ENCODE measurements at regions not wholly inside any gene's neighbourhood (a gene's known extent, or its start where the extent isn't known, plus 50 kb on each side); places are given as distances from the start of the nearest gene placed in this dataset.

GRCh38 chr2:126838716-126838985 lies 60.0 kb upstream of the TEX51 start:
- no peaks in the 10 kb centered on the region for H4K20me1 ChIP-seq (ENCODE audit: insufficient read depth, low read length)
- no peaks in the 10 kb centered on the region for H3K9me3 ChIP-seq (ENCODE audit: insufficient read depth, low read length)
- H3K9ac ChIP-seq (ENCODE audit: low read length), result no peak overlapping the region
- H3K79me2 ChIP-seq (ENCODE audit: low read length), result no peaks in the 10 kb centered on the region
- no peaks in the 10 kb centered on the region for H3K27me3 ChIP-seq (ENCODE audit: low read depth, low read length)
- H3K4me3 ChIP-seq (ENCODE audit: low read length), result no peak overlapping the region
- TF ChIP-seq CTCF (IDR thresholded peaks at IDR 0.05; ENCODE audit: low read depth, low read length), result no peak
- no peak for TF ChIP-seq EZH2phosphoT487 (IDR thresholded peaks at IDR 0.05; ENCODE audit: low read depth)
- H3K4me1 ChIP-seq (ENCODE audit: low read length), result no peaks in the 10 kb centered on the region
- H3K36me3 ChIP-seq (replicated peaks; ENCODE audit: low read depth, low read length), result no peaks in the 10 kb centered on the region
- H3K4me2 ChIP-seq (ENCODE audit: low read length), result no peak overlapping the region
- no peak overlapping the region for H2AFZ ChIP-seq (ENCODE audit: low read depth, low read length)
- no peak overlapping the region for H3K27ac ChIP-seq (ENCODE audit: low read length)

GRCh38 chr2:126839796-126840195 lies 58.9 kb upstream of the TEX51 start:
- H4K20me1 ChIP-seq (ENCODE audit: insufficient read depth, low read length), result no peaks in the 10 kb centered on the region

GRCh38 chr2:126843081-126843480 lies 55.6 kb upstream of the TEX51 start:
- H4K20me1 ChIP-seq (ENCODE audit: insufficient read depth, low read length), result no peaks in the 10 kb centered on the region
- no peaks in the 10 kb centered on the region for H3K9me3 ChIP-seq (ENCODE audit: insufficient read depth, low read length)
- no peaks in the 10 kb centered on the region for H3K79me2 ChIP-seq (ENCODE audit: low read length)
- H3K36me3 ChIP-seq (replicated peaks; ENCODE audit: low read depth, low read length), result no peaks in the 10 kb centered on the region
- no peaks in the 10 kb centered on the region for H3K27me3 ChIP-seq (ENCODE audit: low read depth, low read length)
- no peak overlapping the region for H2AFZ ChIP-seq (ENCODE audit: low read depth, low read length)
- no peak overlapping the region for H3K4me3 ChIP-seq (ENCODE audit: low read length)
- TF ChIP-seq EZH2phosphoT487 (IDR thresholded peaks at IDR 0.05; ENCODE audit: low read depth) (no peak), CTCF (IDR thresholded peaks at IDR 0.05; ENCODE audit: low read depth, low read length) (no peak)
- no peak overlapping the region for H3K27ac ChIP-seq (ENCODE audit: low read length)
- H3K4me1 ChIP-seq (ENCODE audit: low read length), result no peaks in the 10 kb centered on the region
- no peak overlapping the region for H3K4me2 ChIP-seq (ENCODE audit: low read length)
- no peak overlapping the region for H3K9ac ChIP-seq (ENCODE audit: low read length)

More at GRCh38 chr2:126839796-126840195, 58.9 kb upstream of the TEX51 start:
- Histone ChIP-seq H3K9me3 (ENCODE audit: insufficient read depth, low read length) (no peaks in the 10 kb centered on the region), H3K4me1 (ENCODE audit: low read length) (no peaks in the 10 kb centered on the region), H3K36me3 (replicated peaks; ENCODE audit: low read depth, low read length) (no peaks in the 10 kb centered on the region), H3K27me3 (ENCODE audit: low read depth, low read length) (no peaks in the 10 kb centered on the region), H3K4me3 (ENCODE audit: low read length) (no peak overlapping the region), H2AFZ (ENCODE audit: low read depth, low read length) (no peak overlapping the region), H3K4me2 (ENCODE audit: low read length) (no peak overlapping the region), H3K79me2 (ENCODE audit: low read length) (no peaks in the 10 kb centered on the region), H3K9ac (ENCODE audit: low read length) (no peak overlapping the region), H3K27ac (ENCODE audit: low read length) (no peak overlapping the region)
- TF ChIP-seq CTCF (IDR thresholded peaks at IDR 0.05; ENCODE audit: low read depth, low read length) (no peak), EZH2phosphoT487 (IDR thresholded peaks at IDR 0.05; ENCODE audit: low read depth) (no peak)

- Histone ChIP-seq H3K36me3 (replicated peaks; ENCODE audit: low read depth, low read length) (no peaks in the 10 kb centered on the region), H3K4me3 (ENCODE audit: low read length) (no peak overlapping the region), H3K9me3 (ENCODE audit: insufficient read depth, low read length) (no peaks in the 10 kb centered on the region), H3K27me3 (ENCODE audit: low read depth, low read length) (no peaks in the 10 kb centered on the region), H2AFZ (ENCODE audit: low read depth, low read length) (no peak overlapping the region), H4K20me1 (ENCODE audit: insufficient read depth, low read length) (no peaks in the 10 kb centered on the region), H3K79me2 (ENCODE audit: low read length) (no peaks in the 10 kb centered on the region), H3K4me1 (ENCODE audit: low read length) (no peaks in the 10 kb centered on the region), H3K4me2 (ENCODE audit: low read length) (no peak overlapping the region), H3K9ac (ENCODE audit: low read length) (no peak overlapping the region), H3K27ac (ENCODE audit: low read length) (no peak overlapping the region)
- TF ChIP-seq EZH2phosphoT487 (IDR thresholded peaks at IDR 0.05; ENCODE audit: low read depth) (no peak), CTCF (IDR thresholded peaks at IDR 0.05; ENCODE audit: low read depth, low read length) (no peak)
Measured at GRCh38 chr2:126846241-126846640, 52.4 kb upstream of the TEX51 start.
